ENCODE measurements at regions not wholly inside any gene's neighbourhood (a gene's known extent, or its start where the extent isn't known, plus 50 kb on each side); places are given as distances from the start of the nearest gene placed in this dataset.

- TF ChIP-seq POLR2A (IDR thresholded peaks at IDR 0.05; ENCODE audit: low read depth, low read length) (no peak), POLR2AphosphoS5 (IDR thresholded peaks at IDR 0.05; ENCODE audit: low read depth, low read length) (no peak)
Observed at GRCh38 chr14:101370593-101371569, 190.4 kb upstream of the DIO3 start.

Measured in GM12892 (cell line).